ENCODE measurements at regions not wholly inside any gene's neighbourhood (a gene's known extent, or its start where the extent isn't known, plus 50 kb on each side); places are given as distances from the start of the nearest gene placed in this dataset.

GRCh38 chr12:92566448-92567019, 136.3 kb upstream of the PLEKHG7 start:
- in situ Hi-C loops (cut with HindIII; ENCODE audit: low pct_unique_long_range_greater_than_20kb, low sequenced_read_pairs): no loop called here
- ATAC-seq: no peak
- intact Hi-C loops (cut with micrococcal nuclease; ENCODE audit: unreplicated experiment): no loop called here

GRCh38 chr12:92563819-92564218, 139.0 kb upstream of the PLEKHG7 start:
- intact Hi-C loops (cut with micrococcal nuclease; ENCODE audit: unreplicated experiment): no loop called here
- no peak overlapping the region for H3K4me3 ChIP-seq (ENCODE audit: low read depth in 2 of 2, low read length in 2 of 2)
- in situ Hi-C loops (cut with HindIII; ENCODE audit: low pct_unique_long_range_greater_than_20kb, low sequenced_read_pairs): no loop called here
- no peaks in the 10 kb centered on the region for H3K36me3 ChIP-seq (ENCODE audit: control insufficient read depth, insufficient read depth, low read length)
- ChIA-PET CTCF (no interaction called here), POLR2A (no interaction called here)
- H3K27me3 ChIP-seq (ENCODE audit: control insufficient read depth, insufficient read depth, low read length): no peaks in the 10 kb centered on the region; the same call in 1 of the 2 replicates
- ATAC-seq (no peak), DNase-seq (ENCODE audit: low read depth, low spot score) (no peak)
- no peaks in the 10 kb centered on the region for H3K4me1 ChIP-seq (ENCODE audit: control insufficient read depth, insufficient read depth, low read length)
- BruUV-seq (replicated peaks): no TSS peak
- no peaks in the 10 kb centered on the region for H3K9me3 ChIP-seq (ENCODE audit: control insufficient read depth, insufficient read depth, low read depth, low read length)
- no peak for TF ChIP-seq SIN3A (IDR thresholded peaks at IDR 0.05; ENCODE audit: borderline replicate concordance, insufficient read depth, low read depth, low read length)
- no peak for TF ChIP-seq POLR2AphosphoS5 (IDR thresholded peaks at IDR 0.05; ENCODE audit: low read depth, low read length)
- TF ChIP-seq CTCF (IDR thresholded peaks at IDR 0.05): no peak
- no peak for TF ChIP-seq TCF7L2 (IDR thresholded peaks at IDR 0.05; ENCODE audit: low read depth, low read length)
- TF ChIP-seq REST (IDR thresholded peaks at IDR 0.05; ENCODE audit: insufficient read depth in 1 of 2, low read depth in 2 of 2, low read length in 1 of 2): no peak
- no peak overlapping the region for H3K27ac ChIP-seq (ENCODE audit: low read length)

More at GRCh38 chr12:92566448-92567019, 136.3 kb upstream of the PLEKHG7 start:
- no peaks in the 10 kb centered on the region for H3K4me1 ChIP-seq (ENCODE audit: control insufficient read depth, insufficient read depth, low read length)
- no TSS peak for BruUV-seq (replicated peaks)
- no peak for TF ChIP-seq TCF7L2 (IDR thresholded peaks at IDR 0.05; ENCODE audit: low read depth, low read length)
- TF ChIP-seq SIN3A (IDR thresholded peaks at IDR 0.05; ENCODE audit: borderline replicate concordance, insufficient read depth, low read depth, low read length): no peak
- TF ChIP-seq CTCF (IDR thresholded peaks at IDR 0.05): no peak
- TF ChIP-seq REST (IDR thresholded peaks at IDR 0.05; ENCODE audit: insufficient read depth in 1 of 2, low read depth in 2 of 2, low read length in 1 of 2): no peak
- TF ChIP-seq POLR2AphosphoS5 (IDR thresholded peaks at IDR 0.05; ENCODE audit: low read depth, low read length): no peak
- no peak for DNase-seq (ENCODE audit: low read depth, low spot score)
- peaks cover 2% of the 10 kb centered on the region; the same call in 1 of the 2 replicates for H3K27me3 ChIP-seq (ENCODE audit: control insufficient read depth, insufficient read depth, low read length)
- POLR2A ChIA-PET: no interaction called here
- H3K4me3 ChIP-seq (ENCODE audit: low read depth in 2 of 2, low read length in 2 of 2): no peak overlapping the region
- no peak overlapping the region for H3K27ac ChIP-seq (ENCODE audit: low read length)
- no peaks in the 10 kb centered on the region for H3K9me3 ChIP-seq (ENCODE audit: control insufficient read depth, insufficient read depth, low read depth, low read length)
- no peaks in the 10 kb centered on the region for H3K36me3 ChIP-seq (ENCODE audit: control insufficient read depth, insufficient read depth, low read length)
- CTCF ChIA-PET: interaction anchor here (0.7 kb wide), 1 partner anchor 9 kb away, joined by 3 read pairs; no protein-coding TSS in a partner anchor
